A673 (cell line): ENCODE measurements at regions not wholly inside any gene's neighbourhood (a gene's known extent, or its start where the extent isn't known, plus 50 kb on each side); places are given as distances from the start of the nearest gene placed in this dataset.

Experiments used
- BruUV-seq: library from RNA; stranded (reverse); fragments of 400-500 nt; replicated peaks from 2 replicates; lab custom pipeline; 2021; lab: Mats Ljungman, UMichigan
- CTCF ChIA-PET: fragments of 300-600 bp; sonication (Branson Sonifier 250); formaldehyde crosslinking; loops from one replicate; lab custom pipeline; 2022; ENCODE audit warnings: antibody characterized with exemption; lab: Charles Lee
- POLR2A ChIA-PET: fragments of 300-600 bp; sonication (Branson Sonifier 250); formaldehyde crosslinking; loops from one replicate; lab custom pipeline; 2022; ENCODE audit warnings: antibody characterized with exemption; ENCODE audit not compliant: low non-redundant PET; lab: Charles Lee
- DNase-seq: peaks from one replicate; pipeline ENCODE4 v3.0.0-alpha.2; 2015; ENCODE audit warnings: low spot score
- H3K27ac ChIP-seq: fragments of 200-600 bp; sonication (generic); 2 replicates; pipeline ENCODE4 v1.5.1; 2016; ENCODE audit warnings: mixed run types, low read depth, mild to moderate bottlenecking, mixed read lengths, antibody characterized with exemption, low read length; ENCODE audit not compliant: poor library complexity, severe bottlenecking
- H3K27me3 ChIP-seq: fragments of 200-600 bp; sonication (generic); replicated peaks from 2 replicates; pipeline ENCODE4 v1.6.1; 2017; ENCODE audit warnings: mixed run types, low read depth, mild to moderate bottlenecking, mixed read lengths, antibody characterized with exemption, low read length; ENCODE audit not compliant: insufficient read depth, poor library complexity
- H3K36me3 ChIP-seq: fragments of 200-600 bp; sonication (generic); 2 replicates; pipeline ENCODE4 v1.6.1; 2016; ENCODE audit warnings: mixed run types, mild to moderate bottlenecking, mixed read lengths, antibody characterized with exemption, low read length; ENCODE audit not compliant: insufficient read depth, poor library complexity, severe bottlenecking
- H3K4me1 ChIP-seq: fragments of 200-600 bp; sonication (generic); 2 replicates; pipeline ENCODE4 v1.6.1; 2017; ENCODE audit warnings: mixed run types, mild to moderate bottlenecking, mixed read lengths, antibody characterized with exemption, low read length; ENCODE audit not compliant: insufficient read depth, poor library complexity, severe bottlenecking
- H3K4me3 ChIP-seq: fragments of 200-600 bp; sonication (generic); 2 replicates; pipeline ENCODE4 v1.5.1; 2016; ENCODE audit warnings: low read depth, mixed run types, mild to moderate bottlenecking, mixed read lengths, low read length; ENCODE audit not compliant: poor library complexity, severe bottlenecking
- H3K9me3 ChIP-seq: fragments of 200-600 bp; sonication (generic); 2 replicates; pipeline ENCODE4 v1.6.1; 2016; ENCODE audit warnings: mixed run types, low read depth, mild to moderate bottlenecking, mixed read lengths, antibody characterized with exemption, low read length; ENCODE audit not compliant: poor library complexity, severe bottlenecking
- EZH2 ChIP-seq: fragments of 200-600 bp; sonication (generic); IDR thresholded peaks from 2 replicates; pipeline ENCODE4 v1.6.1; 2017; ENCODE audit warnings: borderline replicate concordance, low read depth, mild to moderate bottlenecking, mixed read lengths, antibody characterized with exemption, low read length; ENCODE audit not compliant: poor library complexity, severe bottlenecking
- intact Hi-C: fragments of 100-400 bp; cut with micrococcal nuclease; formaldehyde crosslinking; loops from one replicate; pipeline ENCODE4 v1.10.0; 2022; ENCODE audit not compliant: unreplicated experiment
- TF ChIP-seq, protein P1 (sequence below): fragments of 300-800, 200-600 bp; sonication (generic); conservative IDR thresholded peaks from 2 replicates; pipeline ENCODE4 v1.5.1; 2017; ENCODE audit warnings: low read depth, mild to moderate bottlenecking, antibody characterized with exemption, low read length, moderate library complexity, mixed read lengths

DNA sequence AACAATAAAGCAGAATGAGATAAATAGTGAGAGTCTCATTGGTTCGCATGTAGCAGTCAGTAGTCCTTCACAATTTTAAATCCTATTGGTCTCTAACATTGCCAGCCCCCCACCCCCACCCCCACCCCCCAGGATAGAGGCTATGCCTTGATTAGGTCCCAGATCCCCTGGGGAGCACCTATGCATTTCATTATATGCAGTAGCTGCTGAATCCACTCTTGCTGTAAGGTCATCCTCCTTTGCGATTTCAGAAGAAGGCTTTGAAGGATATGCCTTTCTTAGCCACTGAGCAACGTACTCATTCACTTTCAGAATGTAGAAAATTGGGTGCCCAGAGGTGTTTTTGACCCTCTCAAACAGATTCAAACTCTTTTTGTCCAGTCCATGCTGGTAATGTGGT lies 382.8 kb upstream of the GALNT5 start:
- no peak for DNase-seq
- CTCF ChIA-PET: interaction anchor here (0.5 kb wide), 1 partner anchor 309 kb away, joined by 6 read pairs; no protein-coding TSS in a partner anchor
- Histone ChIP-seq H3K9me3 (no peaks in the 10 kb centered on the region), H3K27me3 (peaks cover 5% of the 10 kb centered on the region), H3K36me3 (no peaks in the 10 kb centered on the region), H3K4me1 (no peaks in the 10 kb centered on the region), H3K4me3 (no peak overlapping the region), H3K27ac (no peak overlapping the region)
- no TSS peak for BruUV-seq
- POLR2A ChIA-PET: no interaction called here
- intact Hi-C loops: no loop called here
- no peak for TF ChIP-seq EZH2

GRCh38 chr2:156883804-156884203 lies 373.7 kb upstream of the GALNT5 start:
- no peak overlapping the region for H3K4me3 ChIP-seq
- no peak overlapping the region for H3K27ac ChIP-seq
- BruUV-seq: no TSS peak
- H3K4me1 ChIP-seq: no peaks in the 10 kb centered on the region
- intact Hi-C loops: no loop called here
- H3K27me3 ChIP-seq: no peaks in the 10 kb centered on the region
- ChIA-PET POLR2A (no interaction called here), CTCF (no interaction called here)
- H3K9me3 ChIP-seq: no peaks in the 10 kb centered on the region
- TF ChIP-seq EZH2: no peak
- TF ChIP-seq, protein P1, sequence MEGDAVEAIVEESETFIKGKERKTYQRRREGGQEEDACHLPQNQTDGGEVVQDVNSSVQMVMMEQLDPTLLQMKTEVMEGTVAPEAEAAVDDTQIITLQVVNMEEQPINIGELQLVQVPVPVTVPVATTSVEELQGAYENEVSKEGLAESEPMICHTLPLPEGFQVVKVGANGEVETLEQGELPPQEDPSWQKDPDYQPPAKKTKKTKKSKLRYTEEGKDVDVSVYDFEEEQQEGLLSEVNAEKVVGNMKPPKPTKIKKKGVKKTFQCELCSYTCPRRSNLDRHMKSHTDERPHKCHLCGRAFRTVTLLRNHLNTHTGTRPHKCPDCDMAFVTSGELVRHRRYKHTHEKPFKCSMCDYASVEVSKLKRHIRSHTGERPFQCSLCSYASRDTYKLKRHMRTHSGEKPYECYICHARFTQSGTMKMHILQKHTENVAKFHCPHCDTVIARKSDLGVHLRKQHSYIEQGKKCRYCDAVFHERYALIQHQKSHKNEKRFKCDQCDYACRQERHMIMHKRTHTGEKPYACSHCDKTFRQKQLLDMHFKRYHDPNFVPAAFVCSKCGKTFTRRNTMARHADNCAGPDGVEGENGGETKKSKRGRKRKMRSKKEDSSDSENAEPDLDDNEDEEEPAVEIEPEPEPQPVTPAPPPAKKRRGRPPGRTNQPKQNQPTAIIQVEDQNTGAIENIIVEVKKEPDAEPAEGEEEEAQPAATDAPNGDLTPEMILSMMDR: no peak
- no peak for DNase-seq
- no peaks in the 10 kb centered on the region for H3K36me3 ChIP-seq

DNA sequence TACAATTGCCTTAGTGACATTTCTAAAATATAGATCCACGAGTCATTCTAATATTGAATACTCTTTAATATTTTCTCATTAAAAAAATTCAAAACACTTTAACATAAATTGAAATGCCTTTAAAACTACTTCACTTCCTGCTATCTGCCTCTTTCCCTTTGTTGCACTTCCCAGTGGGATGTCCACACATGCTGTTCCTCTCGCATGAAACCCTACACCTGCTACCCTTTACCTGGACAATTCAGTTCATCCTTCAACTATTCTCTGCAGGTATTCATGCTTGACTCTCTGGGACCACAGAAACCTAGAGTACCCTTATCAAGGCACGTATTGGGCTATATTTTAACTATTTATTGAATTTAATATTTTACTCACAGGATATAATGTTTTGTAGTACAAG lies 373.3 kb upstream of the GALNT5 start:
- BruUV-seq: no TSS peak
- intact Hi-C loops: no loop called here
- H3K36me3 ChIP-seq: no peaks in the 10 kb centered on the region
- DNase-seq: no peak
- H3K27me3 ChIP-seq: no peaks in the 10 kb centered on the region
- ChIA-PET CTCF (no interaction called here), POLR2A (no interaction called here)
- TF ChIP-seq EZH2: no peak
- TF ChIP-seq, protein P1: no peak
- no peaks in the 10 kb centered on the region for H3K9me3 ChIP-seq
- H3K4me3 ChIP-seq: no peak overlapping the region
- H3K27ac ChIP-seq: no peak overlapping the region
- no peaks in the 10 kb centered on the region for H3K4me1 ChIP-seq

- intact Hi-C loops: loop anchor here (5.0 kb wide), 3 partner anchors 298 to 1513 kb away; no protein-coding TSS in a partner anchor
- Histone ChIP-seq H3K27me3 (peaks cover 14% of the 10 kb centered on the region), H3K27ac (no peak overlapping the region), H3K4me3 (no peak overlapping the region), H3K36me3 (no peaks in the 10 kb centered on the region), H3K4me1 (no peaks in the 10 kb centered on the region), H3K9me3 (no peaks in the 10 kb centered on the region)
- CTCF ChIA-PET: no interaction called here
- no peak for TF ChIP-seq EZH2
- TF ChIP-seq, protein P1: no peak
- DNase-seq: no peak
- no TSS peak for BruUV-seq
- POLR2A ChIA-PET: no interaction called here
Measured at GRCh38 chr2:156890529-156891148, 366.9 kb upstream of the GALNT5 start.
